ENCODE measurements at regions not wholly inside any gene's neighbourhood (a gene's known extent, or its start where the extent isn't known, plus 50 kb on each side); places are given as distances from the start of the nearest gene placed in this dataset.

DNA sequence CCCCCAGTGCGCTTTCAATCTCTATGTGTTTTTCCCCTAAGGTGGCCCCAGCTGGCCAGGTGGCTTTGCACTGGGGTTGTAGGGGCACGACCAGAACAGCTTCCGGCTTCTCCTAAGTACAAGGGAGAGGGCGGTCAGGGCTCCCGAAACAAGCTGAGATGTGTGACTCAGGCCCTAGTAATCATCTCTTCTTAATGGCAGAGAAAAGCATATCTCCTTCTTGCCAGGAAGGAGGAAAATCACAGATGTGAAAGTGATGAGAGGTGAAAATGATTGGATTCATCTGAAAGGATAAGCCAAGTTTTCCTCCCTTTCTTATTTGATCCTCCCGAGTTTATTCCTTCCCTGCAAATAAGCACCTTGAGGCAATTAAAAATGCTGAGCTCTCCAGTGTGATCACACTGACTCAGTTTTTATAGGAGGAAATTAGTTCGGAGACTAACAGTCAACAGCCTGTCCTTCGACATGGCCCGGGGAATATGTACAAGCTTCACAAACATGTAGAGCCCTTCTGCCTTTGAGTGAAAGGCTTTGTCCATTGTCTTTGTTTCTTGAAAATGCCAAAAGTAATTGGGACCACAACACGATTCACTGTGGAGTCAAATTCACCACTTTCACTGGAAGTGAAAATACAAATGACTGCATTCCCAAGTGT is 514.8 kb downstream of the PSAT1 start:
- POLR2A ChIA-PET, result no interaction called here
- no peak for DNase-seq (ENCODE audit: extremely low spot score)
- no peak for TF ChIP-seq L3MBTL2 (conservative IDR thresholded peaks at IDR 0.05)
- no peak for TF ChIP-seq ELF4 (IDR thresholded peaks at IDR 0.05)
- no peak for TF ChIP-seq SUZ12 (IDR thresholded peaks at IDR 0.05)
- no peak for TF ChIP-seq LEF1 (IDR thresholded peaks at IDR 0.05; ENCODE audit: borderline replicate concordance)
- no peak for TF ChIP-seq TARDBP (IDR thresholded peaks at IDR 0.05)
- no peak for TF ChIP-seq ZNF384 (IDR thresholded peaks at IDR 0.05)
- no peak for TF ChIP-seq FOXK2 (IDR thresholded peaks at IDR 0.05)
- TF ChIP-seq HDGF (IDR thresholded peaks at IDR 0.05; ENCODE audit: borderline replicate concordance), result no peak
- TF ChIP-seq ARNT (IDR thresholded peaks at IDR 0.05), result no peak
- no peak for TF ChIP-seq FOXM1 (IDR thresholded peaks at IDR 0.05; ENCODE audit: borderline replicate concordance)
- no peak for TF ChIP-seq CTBP1 (IDR thresholded peaks at IDR 0.05; ENCODE audit: borderline replicate concordance)
- TF ChIP-seq SP1 (IDR thresholded peaks at IDR 0.05), result no peak
- no peak for TF ChIP-seq FOXA1 (IDR thresholded peaks at IDR 0.05)
- no peak for TF ChIP-seq NFRKB (IDR thresholded peaks at IDR 0.05)
- TF ChIP-seq, protein P1, sequence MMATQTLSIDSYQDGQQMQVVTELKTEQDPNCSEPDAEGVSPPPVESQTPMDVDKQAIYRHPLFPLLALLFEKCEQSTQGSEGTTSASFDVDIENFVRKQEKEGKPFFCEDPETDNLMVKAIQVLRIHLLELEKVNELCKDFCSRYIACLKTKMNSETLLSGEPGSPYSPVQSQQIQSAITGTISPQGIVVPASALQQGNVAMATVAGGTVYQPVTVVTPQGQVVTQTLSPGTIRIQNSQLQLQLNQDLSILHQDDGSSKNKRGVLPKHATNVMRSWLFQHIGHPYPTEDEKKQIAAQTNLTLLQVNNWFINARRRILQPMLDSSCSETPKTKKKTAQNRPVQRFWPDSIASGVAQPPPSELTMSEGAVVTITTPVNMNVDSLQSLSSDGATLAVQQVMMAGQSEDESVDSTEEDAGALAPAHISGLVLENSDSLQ (IDR thresholded peaks at IDR 0.05), result no peak
- no peak for TF ChIP-seq BHLHE40 (IDR thresholded peaks at IDR 0.05; ENCODE audit: borderline replicate concordance)
- CTCF ChIA-PET, result no interaction called here

DNA sequence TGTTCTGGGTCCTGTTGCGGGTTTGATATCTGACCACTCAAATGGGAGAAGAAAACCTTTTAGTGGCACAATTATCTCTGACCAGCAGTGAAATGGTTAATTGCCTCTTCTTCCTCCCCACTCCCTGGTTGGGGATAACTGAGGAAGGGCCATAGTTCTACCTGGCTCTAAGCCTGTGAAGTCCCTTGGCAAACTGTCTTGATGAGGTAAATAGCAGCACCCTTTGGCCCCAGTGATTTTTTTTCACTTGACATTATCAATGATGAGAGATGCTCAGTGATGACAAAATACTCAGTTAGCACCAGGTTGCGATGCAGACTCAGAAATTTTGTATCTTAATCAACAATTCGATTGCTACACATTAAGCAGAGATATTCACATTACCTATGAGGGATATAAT is 515.7 kb downstream of the PSAT1 start:
- POLR2A ChIA-PET, result no interaction called here
- DNase-seq (ENCODE audit: extremely low spot score), result no peak
- CTCF ChIA-PET, result no interaction called here
- no peak for TF ChIP-seq L3MBTL2 (conservative IDR thresholded peaks at IDR 0.05)
- TF ChIP-seq NFRKB (IDR thresholded peaks at IDR 0.05), result no peak
- TF ChIP-seq SUZ12 (IDR thresholded peaks at IDR 0.05), result no peak
- TF ChIP-seq TARDBP (IDR thresholded peaks at IDR 0.05), result no peak
- no peak for TF ChIP-seq ELF4 (IDR thresholded peaks at IDR 0.05)
- TF ChIP-seq BHLHE40 (IDR thresholded peaks at IDR 0.05; ENCODE audit: borderline replicate concordance), result no peak
- no peak for TF ChIP-seq FOXM1 (IDR thresholded peaks at IDR 0.05; ENCODE audit: borderline replicate concordance)
- no peak for TF ChIP-seq ZNF384 (IDR thresholded peaks at IDR 0.05)
- TF ChIP-seq SP1 (IDR thresholded peaks at IDR 0.05), result no peak
- TF ChIP-seq, protein P1 (IDR thresholded peaks at IDR 0.05), result no peak
- no peak for TF ChIP-seq FOXA1 (IDR thresholded peaks at IDR 0.05)
- TF ChIP-seq CTBP1 (IDR thresholded peaks at IDR 0.05; ENCODE audit: borderline replicate concordance), result no peak
- no peak for TF ChIP-seq FOXK2 (IDR thresholded peaks at IDR 0.05)
- no peak for TF ChIP-seq HDGF (IDR thresholded peaks at IDR 0.05; ENCODE audit: borderline replicate concordance)
- no peak for TF ChIP-seq ARNT (IDR thresholded peaks at IDR 0.05)
- TF ChIP-seq LEF1 (IDR thresholded peaks at IDR 0.05; ENCODE audit: borderline replicate concordance), result no peak

DNA sequence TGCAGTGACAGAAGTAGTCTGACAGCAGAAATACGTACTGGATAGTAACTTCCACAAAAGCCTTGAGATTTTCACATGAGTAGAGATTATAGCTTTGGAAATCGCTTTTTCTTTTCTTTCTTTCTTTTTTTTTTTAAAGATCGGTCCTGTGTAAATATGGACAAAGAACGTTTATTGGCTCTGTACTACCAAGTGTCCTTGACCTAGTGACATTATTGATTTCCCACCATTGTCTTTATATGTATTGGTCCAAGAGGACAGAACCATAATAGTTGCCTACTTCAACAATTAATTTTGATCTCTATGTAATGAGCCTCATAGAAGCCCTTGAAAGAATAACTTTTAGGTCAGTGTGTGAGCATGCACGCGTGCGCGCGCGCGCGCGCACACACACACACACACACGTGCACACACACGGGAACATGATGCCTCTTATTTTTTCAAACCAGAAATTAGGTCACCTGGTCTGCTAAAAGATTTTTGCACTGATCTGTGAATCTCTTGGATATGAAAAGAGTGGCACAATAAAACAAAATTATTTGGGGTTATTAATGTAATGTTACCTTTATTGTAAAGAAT is 516.8 kb downstream of the PSAT1 start:
- TF ChIP-seq CTBP1 (IDR thresholded peaks at IDR 0.05; ENCODE audit: borderline replicate concordance) (no peak), NFRKB (IDR thresholded peaks at IDR 0.05) (no peak), BHLHE40 (IDR thresholded peaks at IDR 0.05; ENCODE audit: borderline replicate concordance) (no peak), SUZ12 (IDR thresholded peaks at IDR 0.05) (no peak), FOXK2 (IDR thresholded peaks at IDR 0.05) (no peak), ZNF384 (IDR thresholded peaks at IDR 0.05) (no peak), ARNT (IDR thresholded peaks at IDR 0.05) (no peak)
- DNase-seq (ENCODE audit: extremely low spot score), result no peak
- ChIA-PET POLR2A (no interaction called here), CTCF (interaction anchor here (0.6 kb wide), 1 partner anchor 209 kb away, joined by 3 read pairs; no protein-coding TSS in a partner anchor)

DNA sequence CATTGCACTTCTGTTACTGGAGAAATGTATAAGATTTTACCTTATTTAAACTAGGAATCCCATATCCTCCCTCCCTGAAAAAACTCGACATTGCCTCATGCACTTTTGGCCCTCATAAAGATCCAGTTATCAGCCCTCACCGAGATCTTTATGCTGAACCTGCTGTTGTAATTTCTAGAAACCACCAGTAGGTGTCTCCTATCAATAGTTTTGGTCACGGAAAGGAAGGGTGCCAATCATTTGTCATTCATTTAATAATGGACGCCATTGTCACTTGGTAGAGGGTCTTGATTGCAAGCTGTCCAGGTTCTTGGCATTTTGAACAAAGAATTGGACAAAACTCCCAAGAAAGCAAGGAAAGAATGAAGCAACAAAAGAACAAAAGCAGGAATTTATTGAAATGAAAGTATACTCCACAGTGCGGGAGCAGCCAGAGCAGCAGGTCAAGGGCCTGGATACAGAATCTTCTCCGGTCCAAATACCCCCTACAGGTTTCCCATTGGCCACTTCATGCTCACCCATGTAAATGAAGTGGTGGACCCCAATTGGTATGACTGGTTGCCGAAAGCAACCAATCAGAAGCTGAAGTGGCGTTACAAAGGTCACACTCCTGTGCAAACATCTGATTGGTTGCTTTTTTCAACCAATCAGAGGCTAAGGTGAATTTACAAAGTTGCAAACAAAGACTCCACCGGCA is 524.3 kb downstream of the PSAT1 start:
- ChIA-PET CTCF (interaction anchor here (0.5 to 0.7 kb wide), 2 partner anchors 122 to 323 kb away, joined by 3 read pairs; no protein-coding TSS in a partner anchor), POLR2A (no interaction called here)
- DNase-seq (ENCODE audit: extremely low spot score), result peak; percentile 51

DNA sequence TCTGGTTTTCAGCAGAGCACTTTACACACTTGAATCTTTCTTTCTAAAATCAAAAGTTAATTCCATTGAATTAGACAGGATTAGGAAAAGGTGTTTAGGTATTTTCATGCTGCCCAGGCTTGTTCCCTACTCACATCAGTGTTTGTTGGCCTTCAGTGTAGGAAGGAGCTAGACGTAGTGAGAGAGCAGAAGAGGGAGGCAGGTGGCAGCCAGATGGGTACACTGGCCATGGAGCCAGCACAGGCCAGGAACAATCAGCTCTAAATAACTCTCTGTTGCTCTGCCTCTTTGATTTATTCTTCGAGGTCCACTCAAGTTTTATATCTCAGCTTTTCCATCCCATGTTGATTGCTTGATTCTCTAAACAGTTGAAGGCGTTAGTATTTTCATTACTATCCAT is 529.6 kb downstream of the PSAT1 start:
- TF ChIP-seq FOXA1 (IDR thresholded peaks at IDR 0.05), result no peak
- no peak for TF ChIP-seq SUZ12 (IDR thresholded peaks at IDR 0.05)
- TF ChIP-seq TARDBP (IDR thresholded peaks at IDR 0.05), result no peak
- TF ChIP-seq BHLHE40 (IDR thresholded peaks at IDR 0.05; ENCODE audit: borderline replicate concordance), result no peak
- no peak for TF ChIP-seq ARNT (IDR thresholded peaks at IDR 0.05)
- TF ChIP-seq, protein P1 (IDR thresholded peaks at IDR 0.05), result no peak
- TF ChIP-seq ZNF384 (IDR thresholded peaks at IDR 0.05), result no peak
- no peak for TF ChIP-seq ELF4 (IDR thresholded peaks at IDR 0.05)
- no peak for TF ChIP-seq L3MBTL2 (conservative IDR thresholded peaks at IDR 0.05)
- no peak for TF ChIP-seq FOXK2 (IDR thresholded peaks at IDR 0.05)
- TF ChIP-seq NFRKB (IDR thresholded peaks at IDR 0.05), result no peak
- DNase-seq (ENCODE audit: extremely low spot score), result no peak
- ChIA-PET CTCF (no interaction called here), POLR2A (no interaction called here)

More for the DNA sequence above, 524.3 kb downstream of the PSAT1 start:
- TF ChIP-seq CTBP1 (IDR thresholded peaks at IDR 0.05; ENCODE audit: borderline replicate concordance) (no peak), ZNF384 (IDR thresholded peaks at IDR 0.05) (no peak), BHLHE40 (IDR thresholded peaks at IDR 0.05; ENCODE audit: borderline replicate concordance) (no peak), TARDBP (IDR thresholded peaks at IDR 0.05) (no peak)
- TF ChIP-seq, protein P1 (IDR thresholded peaks at IDR 0.05), result peak; percentile 94
